ENCODE measurements at regions not wholly inside any gene's neighbourhood (a gene's known extent, or its start where the extent isn't known, plus 50 kb on each side); places are given as distances from the start of the nearest gene placed in this dataset.

- ATAC-seq (ENCODE audit: low FRiP score) = no peak
- no peak for TF ChIP-seq CTCF (IDR thresholded peaks at IDR 0.05)
- no peak for DNase-seq (ENCODE audit: low spot score)
Measured at GRCh38 chr18:22020867-22021370, 148.5 kb upstream of the GATA6 start.

GRCh38 chr18:22021701-22022100 is 147.7 kb upstream of the GATA6 start:
- no peak for DNase-seq (ENCODE audit: low spot score)
- ATAC-seq (ENCODE audit: low FRiP score) = no peak
- no peak for TF ChIP-seq CTCF (IDR thresholded peaks at IDR 0.05)

GRCh38 chr18:22024924-22025323 is 144.5 kb upstream of the GATA6 start:
- no peak for TF ChIP-seq CTCF (IDR thresholded peaks at IDR 0.05)
- DNase-seq (ENCODE audit: low spot score) = no peak
- no peak for ATAC-seq (ENCODE audit: low FRiP score)

GRCh38 chr18:22026362-22026761 is 143.0 kb upstream of the GATA6 start:
- TF ChIP-seq CTCF (IDR thresholded peaks at IDR 0.05) = no peak
- ATAC-seq (ENCODE audit: low FRiP score) (no peak), DNase-seq (ENCODE audit: low spot score) (no peak)

- ATAC-seq (ENCODE audit: low FRiP score) (no peak), DNase-seq (ENCODE audit: low spot score) (no peak)
- TF ChIP-seq CTCF (IDR thresholded peaks at IDR 0.05) = no peak
Measured at GRCh38 chr18:22026889-22027288, 142.5 kb upstream of the GATA6 start.

GRCh38 chr18:22031611-22032010 is 137.8 kb upstream of the GATA6 start:
- TF ChIP-seq CTCF (IDR thresholded peaks at IDR 0.05) = no peak
- DNase-seq (ENCODE audit: low spot score) = no peak
- no peak for ATAC-seq (ENCODE audit: low FRiP score)

- DNase-seq (ENCODE audit: low spot score) (no peak), ATAC-seq (ENCODE audit: low FRiP score) (peak; percentile 95)
- TF ChIP-seq CTCF (IDR thresholded peaks at IDR 0.05) = no peak
Measured at GRCh38 chr18:22032392-22032961, 136.9 kb upstream of the GATA6 start.
